Ishikawa (cell line): ENCODE measurements at regions not wholly inside any gene's neighbourhood (a gene's known extent, or its start where the extent isn't known, plus 50 kb on each side); places are given as distances from the start of the nearest gene placed in this dataset.

ENCODE experiments used
- CEBPB ChIP-seq: IDR thresholded peaks from 2 replicates; pipeline ENCODE4 v1.6.1; 2012
- CREB1 ChIP-seq: IDR thresholded peaks from 2 replicates; pipeline ENCODE4 v1.6.1; 2012; ENCODE audit warnings: low read depth
- EGR1 ChIP-seq: IDR thresholded peaks from 2 replicates; pipeline ENCODE4 v1.6.1; 2012
- EP300 ChIP-seq: IDR thresholded peaks from 2 replicates; pipeline ENCODE4 v1.6.1; 2012; ENCODE audit warnings: borderline replicate concordance
- FOXM1 ChIP-seq: IDR thresholded peaks from 2 replicates; pipeline ENCODE4 v1.6.1; 2012; ENCODE audit warnings: low read depth, borderline replicate concordance
- MAX ChIP-seq: IDR thresholded peaks from 2 replicates; pipeline ENCODE4 v1.6.1; 2012
- NFIC ChIP-seq: IDR thresholded peaks from 2 replicates; pipeline ENCODE4 v1.6.1; 2012
- RAD21 ChIP-seq: IDR thresholded peaks from 2 replicates; pipeline ENCODE4 v1.6.1; 2012; ENCODE audit warnings: low read depth
- REST ChIP-seq: IDR thresholded peaks from 2 replicates; pipeline ENCODE4 v1.6.1; 2012; ENCODE audit warnings: low read depth, mild to moderate bottlenecking
- TAF1 ChIP-seq: IDR thresholded peaks from 2 replicates; pipeline ENCODE4 v1.6.1; 2012; ENCODE audit warnings: low read depth, mild to moderate bottlenecking
- TCF12 ChIP-seq: IDR thresholded peaks from 2 replicates; pipeline ENCODE4 v1.6.1; 2012; ENCODE audit warnings: low read depth
- TEAD4 ChIP-seq: IDR thresholded peaks from 2 replicates; pipeline ENCODE4 v1.6.1; 2012
- USF1 ChIP-seq: IDR thresholded peaks from 2 replicates; pipeline ENCODE4 v1.6.1; 2012
- YY1 ChIP-seq: IDR thresholded peaks from 2 replicates; pipeline ENCODE4 v1.6.1; 2012; ENCODE audit warnings: low read depth
- ZBTB7A ChIP-seq: IDR thresholded peaks from 2 replicates; pipeline ENCODE4 v1.6.1; 2012; ENCODE audit warnings: low read depth

- TF ChIP-seq USF1: no peak
- no peak for TF ChIP-seq MAX
- TF ChIP-seq ZBTB7A: no peak
- TF ChIP-seq EP300: no peak
- no peak for TF ChIP-seq EGR1
- TF ChIP-seq RAD21: no peak
- TF ChIP-seq TAF1: no peak
These were observed 201.2 kb downstream of the MTRR start for GRCh38 chr5:8070138-8070537.

- TF ChIP-seq CEBPB: no peak
- no peak for TF ChIP-seq EGR1
- TF ChIP-seq TCF12: no peak
- TF ChIP-seq NFIC: no peak
- no peak for TF ChIP-seq TEAD4
- no peak for TF ChIP-seq ZBTB7A
- no peak for TF ChIP-seq CREB1
These were observed 210.1 kb downstream of the MTRR start for GRCh38 chr5:8079056-8079455.

- TF ChIP-seq REST: no peak
- TF ChIP-seq CREB1: no peak
- no peak for TF ChIP-seq EGR1
- no peak for TF ChIP-seq EP300
- no peak for TF ChIP-seq USF1
- TF ChIP-seq FOXM1: no peak
- TF ChIP-seq TCF12: no peak
These were observed 212.2 kb downstream of the MTRR start for GRCh38 chr5:8081179-8081578.

- TF ChIP-seq REST: no peak
- TF ChIP-seq RAD21: no peak
- no peak for TF ChIP-seq YY1
- no peak for TF ChIP-seq CEBPB
- TF ChIP-seq NFIC: no peak
- TF ChIP-seq TCF12: no peak
- TF ChIP-seq TAF1: no peak
- TF ChIP-seq FOXM1: no peak
- TF ChIP-seq TEAD4: no peak
- no peak for TF ChIP-seq EGR1
These were observed 224.7 kb downstream of the MTRR start for GRCh38 chr5:8093669-8094068.

- no peak for TF ChIP-seq CEBPB
These were observed 225.4 kb downstream of the MTRR start for GRCh38 chr5:8094304-8094703.

GRCh38 chr5:8097146-8097545 is 228.2 kb downstream of the MTRR start:
- TF ChIP-seq ZBTB7A: no peak
- no peak for TF ChIP-seq EP300
- TF ChIP-seq CEBPB: no peak
- no peak for TF ChIP-seq EGR1
- TF ChIP-seq USF1: no peak
- TF ChIP-seq TCF12: no peak
- no peak for TF ChIP-seq RAD21
- TF ChIP-seq TEAD4: no peak
- no peak for TF ChIP-seq CREB1
- TF ChIP-seq NFIC: no peak
- no peak for TF ChIP-seq TAF1
- TF ChIP-seq REST: no peak
- no peak for TF ChIP-seq FOXM1
- TF ChIP-seq MAX: no peak
